Neural progenitor cell (in vitro differentiated cells): ENCODE measurements at regions not wholly inside any gene's neighbourhood (a gene's known extent, or its start where the extent isn't known, plus 50 kb on each side); places are given as distances from the start of the nearest gene placed in this dataset.

Source experiments
- DNase-seq: peaks from one replicate; pipeline ENCODE4 v3.0.0-alpha.2; 2016; ENCODE audit warnings: low spot score
- H2AFZ ChIP-seq: fragments of 200-600 bp; sonication (generic); replicated peaks from 2 replicates; pipeline ENCODE4 v1.6.1; 2016; ENCODE audit warnings: antibody characterized with exemption
- H3F3A ChIP-seq: fragments of 200-600 bp; sonication (generic); 2 replicates; pipeline ENCODE4 v1.6.1; 2016; ENCODE audit warnings: antibody characterized with exemption, low read depth
- H3K27ac ChIP-seq: fragments of 200-600 bp; sonication (generic); 2 replicates; pipeline ENCODE4 v1.5.1; 2016; ENCODE audit warnings: mild to moderate bottlenecking
- H3K27me3 ChIP-seq: fragments of 200-600 bp; sonication (generic); 2 replicates; pipeline ENCODE4 v1.6.1; 2016; ENCODE audit warnings: mild to moderate bottlenecking, moderate library complexity
- H3K36me3 ChIP-seq: fragments of 200-600 bp; sonication (generic); 2 replicates; pipeline ENCODE4 v1.5.1; 2016
- H3K4me1 ChIP-seq: fragments of 200-600 bp; sonication (generic); 2 replicates; pipeline ENCODE4 v1.6.1; 2016; ENCODE audit warnings: mixed run types
- H3K4me2 ChIP-seq: fragments of 200-600 bp; sonication (generic); 2 replicates; pipeline ENCODE4 v1.6.1; 2016
- H3K4me3 ChIP-seq: fragments of 200-600 bp; sonication (generic); 2 replicates; pipeline ENCODE4 v1.5.1; 2016
- H3K79me2 ChIP-seq: fragments of 200-600 bp; sonication (generic); 2 replicates; pipeline ENCODE4 v1.6.1; 2016; ENCODE audit warnings: low read depth
- H3K9ac ChIP-seq: fragments of 200-600 bp; sonication (generic); 2 replicates; pipeline ENCODE4 v1.6.1; 2016
- H3K9me3 ChIP-seq: fragments of 200-600 bp; sonication (generic); 2 replicates; pipeline ENCODE4 v1.5.1; 2016; ENCODE audit warnings: low read depth
- H4K20me1 ChIP-seq: fragments of 200-600 bp; sonication (generic); 2 replicates; pipeline ENCODE4 v1.6.1; 2016; ENCODE audit warnings: low read depth
- H3K27ac Mint-ChIP-seq: 3 replicates; pipeline ENCODE4 v1.8.0; 2021; ENCODE audit warnings: mixed read lengths
- H3K27me3 Mint-ChIP-seq: 2 replicates; pipeline ENCODE4 v1.8.0; 2022; ENCODE audit warnings: low read depth, mild to moderate bottlenecking, inconsistent platforms, moderate library complexity, mixed read lengths; ENCODE audit not compliant: insufficient read depth
- H3K36me3 Mint-ChIP-seq: 3 replicates; pipeline ENCODE4 v1.8.0; 2021; ENCODE audit warnings: mixed read lengths
- H3K4me1 Mint-ChIP-seq: 3 replicates; pipeline ENCODE4 v1.8.0; 2021; ENCODE audit warnings: mixed read lengths
- H3K4me3 Mint-ChIP-seq: 3 replicates; pipeline ENCODE4 v1.8.0; 2021; ENCODE audit warnings: mild to moderate bottlenecking, moderate library complexity, mixed read lengths
- H3K9me3 Mint-ChIP-seq: 3 replicates; pipeline ENCODE4 v1.8.0; 2020; ENCODE audit warnings: mixed read lengths
- CTCF ChIP-seq: fragments of 200-600 bp; sonication (generic); IDR thresholded peaks from 2 replicates; pipeline ENCODE4 v1.5.1; 2017; ENCODE audit warnings: antibody characterized with exemption, mild to moderate bottlenecking
- EZH2 ChIP-seq: fragments of 200-600 bp; sonication (generic); IDR thresholded peaks from 2 replicates; pipeline ENCODE4 v1.6.1; 2017; ENCODE audit warnings: antibody characterized with exemption, mild to moderate bottlenecking, moderate library complexity
- EZH2phosphoT487 ChIP-seq: fragments of 200-600 bp; sonication (generic); IDR thresholded peaks from 2 replicates; pipeline ENCODE4 v1.6.1; 2017; ENCODE audit warnings: antibody characterized with exemption

GRCh38 chr9:77084094-77084493 lies 64.6 kb downstream of the FOXB2 start:
- no peak overlapping the region for H3K4me3 ChIP-seq
- no peak overlapping the region for H3K27ac ChIP-seq
- H3K27me3 ChIP-seq = no peaks in the 10 kb centered on the region
- no peaks in the 10 kb centered on the region for H4K20me1 ChIP-seq
- no peaks in the 10 kb centered on the region for H3K9me3 ChIP-seq
- Mint-ChIP-seq H3K4me3 (no peak overlapping the region), H3K27ac (no peak overlapping the region), H3K36me3 (no peaks in the 10 kb centered on the region), H3K27me3 (peaks cover 4% of the 10 kb centered on the region), H3K9me3 (peaks cover 3% of the 10 kb centered on the region), H3K4me1 (peaks cover 14% of the 10 kb centered on the region)
- H3K36me3 ChIP-seq = no peaks in the 10 kb centered on the region
- H3K4me1 ChIP-seq = peaks cover 20% of the 10 kb centered on the region
- no peak overlapping the region for H3K4me2 ChIP-seq
- TF ChIP-seq EZH2 (no peak), EZH2phosphoT487 (no peak), CTCF (no peak)
- H3K79me2 ChIP-seq = no peaks in the 10 kb centered on the region
- H3K9ac ChIP-seq = no peak overlapping the region
- H2AFZ ChIP-seq = no peak overlapping the region
- DNase-seq = no peak
- no peaks in the 10 kb centered on the region for H3F3A ChIP-seq

GRCh38 chr9:77085416-77085815 lies 66.0 kb downstream of the FOXB2 start:
- Histone ChIP-seq H4K20me1 (no peaks in the 10 kb centered on the region), H3K9me3 (no peaks in the 10 kb centered on the region), H3K4me2 (no peak overlapping the region), H2AFZ (no peak overlapping the region), H3F3A (no peaks in the 10 kb centered on the region), H3K27me3 (no peaks in the 10 kb centered on the region), H3K4me3 (no peak overlapping the region), H3K9ac (no peak overlapping the region), H3K27ac (no peak overlapping the region), H3K79me2 (no peaks in the 10 kb centered on the region), H3K4me1 (peaks cover 20% of the 10 kb centered on the region), H3K36me3 (no peaks in the 10 kb centered on the region)
- no peak for DNase-seq
- Mint-ChIP-seq H3K36me3 (no peaks in the 10 kb centered on the region), H3K4me3 (no peak overlapping the region), H3K9me3 (peaks cover under 1% of the 10 kb centered on the region), H3K4me1 (peaks cover 14% of the 10 kb centered on the region), H3K27me3 (peaks cover 4% of the 10 kb centered on the region), H3K27ac (no peak overlapping the region)
- TF ChIP-seq CTCF (no peak), EZH2 (no peak), EZH2phosphoT487 (no peak)

- TF ChIP-seq CTCF (no peak), EZH2 (no peak), EZH2phosphoT487 (no peak)
- H3F3A ChIP-seq = peaks cover 1% of the 10 kb centered on the region
- Mint-ChIP-seq H3K36me3 (no peaks in the 10 kb centered on the region), H3K4me3 (no peak overlapping the region), H3K27ac (no peak overlapping the region), H3K27me3 (peaks cover 4% of the 10 kb centered on the region), H3K4me1 (peaks cover 18% of the 10 kb centered on the region), H3K9me3 (peaks cover 7% of the 10 kb centered on the region)
- H3K27ac ChIP-seq = no peak overlapping the region
- peaks cover 25% of the 10 kb centered on the region for H3K4me1 ChIP-seq
- H2AFZ ChIP-seq = no peak overlapping the region
- H3K4me3 ChIP-seq = no peak overlapping the region
- H3K9me3 ChIP-seq = no peaks in the 10 kb centered on the region
- H3K9ac ChIP-seq = no peak overlapping the region
- H3K79me2 ChIP-seq = no peaks in the 10 kb centered on the region
- no peaks in the 10 kb centered on the region for H4K20me1 ChIP-seq
- DNase-seq = no peak
- H3K27me3 ChIP-seq = no peaks in the 10 kb centered on the region
- H3K36me3 ChIP-seq = no peaks in the 10 kb centered on the region
- H3K4me2 ChIP-seq = no peak overlapping the region
These were observed 68.1 kb downstream of the FOXB2 start for GRCh38 chr9:77087506-77087905.
